ENCODE measurements at regions not wholly inside any gene's neighbourhood (a gene's known extent, or its start where the extent isn't known, plus 50 kb on each side); places are given as distances from the start of the nearest gene placed in this dataset.
"Not testable (repeated sequence)": the region's sequence is repeated elsewhere in the genome, so short reads cannot be mapped to it uniquely, and the experiment has no call there.

GRCh38 chr11:69572233-69572860, 68.6 kb upstream of the CCND1 start:
- DNase-seq (ENCODE audit: low read depth in 2 of 2) = no peak

- DNase-seq (ENCODE audit: low read depth in 2 of 2) = no peak
Observed at GRCh38 chr11:69572861-69573260, 68.1 kb upstream of the CCND1 start.

GRCh38 chr11:69573761-69574607, 67.0 kb upstream of the CCND1 start:
- no peak for DNase-seq (ENCODE audit: low read depth in 2 of 2)

- no peak for DNase-seq (ENCODE audit: low read depth in 2 of 2)
Observed at GRCh38 chr11:69574608-69575255, 66.2 kb upstream of the CCND1 start.

GRCh38 chr11:69575296-69576068, 65.5 kb upstream of the CCND1 start:
- DNase-seq (ENCODE audit: low read depth in 2 of 2) = no peak

GRCh38 chr11:69576069-69576782, 64.7 kb upstream of the CCND1 start:
- DNase-seq (ENCODE audit: low read depth in 2 of 2) = no peak

GRCh38 chr11:69578167-69578566, 62.8 kb upstream of the CCND1 start:
- DNase-seq (ENCODE audit: low read depth in 2 of 2) = no peak

GRCh38 chr11:69580529-69580928, 60.4 kb upstream of the CCND1 start:
- no peak for DNase-seq (ENCODE audit: low read depth in 2 of 2)

- DNase-seq (ENCODE audit: low read depth in 2 of 2) = no peak
Observed at GRCh38 chr11:69582756-69583467, 58.0 kb upstream of the CCND1 start.

GRCh38 chr11:69584160-69584559, 56.8 kb upstream of the CCND1 start:
- DNase-seq (ENCODE audit: low read depth in 2 of 2) = no peak

- no peak for DNase-seq (ENCODE audit: low read depth in 2 of 2)
Observed at GRCh38 chr11:69585385-69585784, 55.6 kb upstream of the CCND1 start.

GRCh38 chr11:69587454-69588090, 53.4 kb upstream of the CCND1 start:
- no peak for DNase-seq (ENCODE audit: low read depth in 2 of 2)

- no peak for DNase-seq (ENCODE audit: low read depth in 2 of 2)
Observed at GRCh38 chr11:69588270-69588669, 52.7 kb upstream of the CCND1 start.

- DNase-seq (ENCODE audit: low read depth in 2 of 2) = not testable (repeated sequence)
Observed at GRCh38 chr11:69590088-69590487, 50.9 kb upstream of the CCND1 start.

Measured in stimulated activated CD8-positive, alpha-beta memory T cell treated with anti-CD3 and anti-CD28 coated beads, Interleukin-7, amount 100 ng/mL, for 4 hours (primary cell).